Stimulated activated effector memory CD8-positive, alpha-beta T cell treated with anti-CD3 and anti-CD28 coated beads, Interleukin-12 subunit alpha, Interleukin-12 subunit beta, amount 100 ng/mL, for 72 hours (primary cell): ENCODE measurements at regions not wholly inside any gene's neighbourhood (a gene's known extent, or its start where the extent isn't known, plus 50 kb on each side); places are given as distances from the start of the nearest gene placed in this dataset.

Experiments
- ATAC-seq: fragments of 150-1000 bp; cut with Tn5 transposase; 2 replicates; pipeline ENCODE4 v1.10.0; 2021
- DNase-seq, 2 donors: peaks; one replicate each; pipeline ENCODE4 v3.0.0; 2021 to 2022; ENCODE audit warnings: low spot score in 2 of 2
- H3K27ac Mint-ChIP-seq: one replicate; pipeline ENCODE4 v1.8.0; 2022; ENCODE audit warnings: mild to moderate bottlenecking, mixed read lengths
- H3K36me3 Mint-ChIP-seq: one replicate; pipeline ENCODE4 v1.8.0; 2022; ENCODE audit warnings: mild to moderate bottlenecking, mixed read lengths
- H3K4me1 Mint-ChIP-seq: one replicate; pipeline ENCODE4 v1.8.0; 2022; ENCODE audit warnings: mixed read lengths
- H3K4me3 Mint-ChIP-seq: one replicate; pipeline ENCODE4 v1.8.0; 2022; ENCODE audit warnings: mild to moderate bottlenecking, mixed read lengths
- H3K9me3 Mint-ChIP-seq: one replicate; pipeline ENCODE4 v1.8.0; 2022; ENCODE audit warnings: mixed read lengths

GRCh38 chr3:137207616-137208015 lies 249.8 kb downstream of the IL20RB start:
- no peaks in the 10 kb centered on the region for H3K4me1 Mint-ChIP-seq
- peaks cover 2% of the 10 kb centered on the region for H3K9me3 Mint-ChIP-seq
- H3K4me3 Mint-ChIP-seq, result no peak overlapping the region
- no peak overlapping the region for H3K27ac Mint-ChIP-seq
- ATAC-seq (no peak), DNase-seq (no peak)
- H3K36me3 Mint-ChIP-seq, result no peaks in the 10 kb centered on the region

- Mint-ChIP-seq H3K9me3 (peaks cover 6% of the 10 kb centered on the region), H3K4me3 (no peak overlapping the region), H3K36me3 (no peaks in the 10 kb centered on the region), H3K27ac (no peak overlapping the region), H3K4me1 (no peaks in the 10 kb centered on the region)
- DNase-seq (no peak), ATAC-seq (no peak)
Observed at GRCh38 chr3:137217733-137218132, 259.9 kb downstream of the IL20RB start.

DNA sequence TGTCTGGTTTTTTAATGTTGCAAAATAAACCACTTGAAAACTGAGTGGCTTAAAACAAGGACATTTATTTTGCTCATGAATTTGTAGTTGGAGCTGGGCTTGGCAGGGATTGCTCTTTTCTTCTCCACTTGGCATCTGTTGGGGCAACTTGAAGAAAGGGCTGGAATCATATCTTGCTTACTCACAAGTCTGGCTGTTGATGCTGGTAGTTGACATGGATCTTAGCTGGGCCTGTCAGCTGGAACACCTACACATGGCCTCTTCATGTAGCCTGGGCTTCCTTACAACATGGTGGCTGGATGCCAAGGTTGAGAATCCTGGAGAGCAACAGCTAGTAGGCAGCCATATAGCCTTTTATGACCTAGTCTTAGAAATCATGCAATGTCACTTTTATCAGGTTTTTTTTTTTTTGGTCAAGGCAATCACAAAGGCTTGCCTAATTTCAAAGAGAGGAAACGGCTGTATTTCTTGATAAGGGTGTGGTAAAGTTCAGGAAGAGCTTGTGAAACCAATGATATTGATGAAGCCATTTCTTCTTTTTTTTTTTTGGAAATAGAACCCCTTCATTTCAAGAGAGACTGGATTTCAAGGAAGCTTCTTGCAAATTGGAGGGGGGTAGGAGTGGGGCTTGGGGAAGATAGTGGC lies 262.1 kb downstream of the IL20RB start:
- Mint-ChIP-seq H3K4me3 (no peak overlapping the region), H3K9me3 (peaks cover 5% of the 10 kb centered on the region), H3K4me1 (no peaks in the 10 kb centered on the region), H3K27ac (no peak overlapping the region), H3K36me3 (no peaks in the 10 kb centered on the region)
- DNase-seq (no peak), ATAC-seq (no peak)

DNA sequence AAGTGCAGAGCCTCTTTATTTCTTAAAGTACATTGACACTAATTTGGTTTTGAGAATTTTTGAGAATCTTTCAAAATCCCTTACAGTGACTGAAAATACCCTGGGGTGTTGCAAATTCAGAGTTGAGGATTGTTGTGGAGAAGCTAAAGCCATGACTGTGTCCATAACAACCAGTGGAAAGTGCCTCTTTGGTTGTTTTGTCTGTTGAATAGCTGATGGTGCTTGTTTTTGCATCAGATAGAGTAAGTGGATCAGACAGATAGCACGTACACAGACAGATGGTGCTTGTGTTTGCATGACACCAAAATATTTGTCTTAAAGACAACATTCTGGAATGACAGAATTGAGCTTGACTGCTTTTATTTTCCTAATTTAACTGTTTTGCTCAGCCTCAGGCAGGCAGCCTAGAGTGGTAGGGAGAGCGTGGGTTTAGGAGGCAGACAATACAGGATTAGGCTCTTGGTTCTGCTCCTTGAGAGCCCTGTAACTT lies 265.0 kb downstream of the IL20RB start:
- Mint-ChIP-seq H3K4me3 (no peak overlapping the region), H3K36me3 (no peaks in the 10 kb centered on the region), H3K4me1 (no peaks in the 10 kb centered on the region), H3K9me3 (peaks cover 3% of the 10 kb centered on the region), H3K27ac (no peak overlapping the region)
- ATAC-seq, result no peak
- no peak for DNase-seq

GRCh38 chr3:137224464-137224863 lies 266.7 kb downstream of the IL20RB start:
- no peaks in the 10 kb centered on the region for H3K36me3 Mint-ChIP-seq
- DNase-seq, result no peak
- peaks cover 3% of the 10 kb centered on the region for H3K9me3 Mint-ChIP-seq
- H3K4me1 Mint-ChIP-seq, result no peaks in the 10 kb centered on the region
- H3K4me3 Mint-ChIP-seq, result no peak overlapping the region
- ATAC-seq, result no peak
- no peak overlapping the region for H3K27ac Mint-ChIP-seq

- H3K4me3 Mint-ChIP-seq, result no peak overlapping the region
- no peak for ATAC-seq
- H3K27ac Mint-ChIP-seq, result no peak overlapping the region
- H3K9me3 Mint-ChIP-seq, result peaks cover 10% of the 10 kb centered on the region
- DNase-seq, result no peak
- H3K4me1 Mint-ChIP-seq, result no peaks in the 10 kb centered on the region
- no peaks in the 10 kb centered on the region for H3K36me3 Mint-ChIP-seq
Observed at GRCh38 chr3:137242836-137243400, 285.1 kb downstream of the IL20RB start.

DNA sequence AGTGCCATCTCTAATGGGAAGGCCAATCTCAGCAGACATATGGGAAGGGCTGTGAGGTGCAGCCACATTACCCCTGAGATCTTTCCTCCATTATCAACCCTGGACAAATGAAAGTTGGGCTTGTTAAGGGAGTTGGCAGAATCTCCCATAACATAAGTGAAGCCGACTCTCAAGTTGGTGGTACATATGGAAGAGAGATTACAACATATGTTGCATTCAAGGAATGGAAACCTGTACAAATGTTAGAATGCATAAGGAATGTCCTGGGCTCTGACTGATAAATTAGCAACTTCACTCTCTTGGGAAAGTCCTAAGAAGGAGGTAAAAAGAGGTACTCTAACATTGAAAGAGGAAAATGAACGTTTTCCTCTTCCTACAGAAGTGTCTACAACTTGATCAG lies 288.7 kb downstream of the IL20RB start:
- ATAC-seq (no peak), DNase-seq (no peak)
- Mint-ChIP-seq H3K4me3 (no peak overlapping the region), H3K27ac (no peak overlapping the region), H3K4me1 (no peaks in the 10 kb centered on the region), H3K9me3 (peaks cover 10% of the 10 kb centered on the region), H3K36me3 (no peaks in the 10 kb centered on the region)

GRCh38 chr3:137249311-137249940 lies 291.6 kb downstream of the IL20RB start:
- no peaks in the 10 kb centered on the region for H3K4me1 Mint-ChIP-seq
- peaks cover 12% of the 10 kb centered on the region for H3K9me3 Mint-ChIP-seq
- no peak for ATAC-seq
- H3K36me3 Mint-ChIP-seq, result no peaks in the 10 kb centered on the region
- H3K4me3 Mint-ChIP-seq, result no peak overlapping the region
- H3K27ac Mint-ChIP-seq, result no peak overlapping the region
- no peak for DNase-seq

- Mint-ChIP-seq H3K36me3 (no peaks in the 10 kb centered on the region), H3K27ac (no peak overlapping the region), H3K9me3 (peaks cover 3% of the 10 kb centered on the region), H3K4me3 (no peak overlapping the region), H3K4me1 (no peaks in the 10 kb centered on the region)
- DNase-seq (no peak), ATAC-seq (no peak)
Observed at GRCh38 chr3:137259089-137259488, 301.3 kb downstream of the IL20RB start.

DNA sequence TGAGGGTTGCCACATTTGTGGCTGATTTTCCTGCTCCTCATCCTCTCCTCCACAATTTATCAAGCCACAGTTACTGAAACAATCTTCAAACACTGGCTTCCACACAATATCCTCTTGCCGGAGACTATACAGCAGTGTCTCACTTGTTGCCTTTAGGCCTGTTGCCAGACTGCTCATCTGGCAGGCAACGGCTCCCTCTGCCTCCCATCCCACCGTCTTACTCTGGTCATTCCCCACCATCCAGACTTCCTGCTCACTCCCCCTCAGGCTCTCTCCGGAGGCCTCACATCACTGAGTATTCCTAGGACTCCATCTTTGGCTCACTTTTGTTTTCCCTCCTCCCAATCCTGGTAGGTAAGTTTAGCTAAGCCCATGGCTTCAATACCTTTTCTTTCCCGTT lies 301.9 kb downstream of the IL20RB start:
- H3K4me3 Mint-ChIP-seq, result no peak overlapping the region
- no peak for ATAC-seq
- H3K4me1 Mint-ChIP-seq, result no peaks in the 10 kb centered on the region

GRCh38 chr3:137264071-137264820 lies 306.5 kb downstream of the IL20RB start:
- Mint-ChIP-seq H3K4me3 (no peak overlapping the region), H3K4me1 (no peaks in the 10 kb centered on the region), H3K27ac (no peak overlapping the region)

More for the DNA sequence above, 301.9 kb downstream of the IL20RB start:
- Mint-ChIP-seq H3K36me3 (no peaks in the 10 kb centered on the region), H3K9me3 (no peaks in the 10 kb centered on the region), H3K27ac (no peak overlapping the region)
- DNase-seq, result no peak

GRCh38 chr3:137264843-137265330 lies 307.1 kb downstream of the IL20RB start:
- no peak for DNase-seq
- Mint-ChIP-seq H3K4me1 (no peaks in the 10 kb centered on the region), H3K36me3 (no peaks in the 10 kb centered on the region), H3K9me3 (peaks cover 2% of the 10 kb centered on the region), H3K4me3 (no peak overlapping the region), H3K27ac (no peak overlapping the region)
- ATAC-seq, result no peak

More at GRCh38 chr3:137264071-137264820, 306.5 kb downstream of the IL20RB start:
- H3K9me3 Mint-ChIP-seq, result peaks cover 2% of the 10 kb centered on the region
- H3K36me3 Mint-ChIP-seq, result no peaks in the 10 kb centered on the region
- DNase-seq, result no peak
- ATAC-seq, result no peak

DNA sequence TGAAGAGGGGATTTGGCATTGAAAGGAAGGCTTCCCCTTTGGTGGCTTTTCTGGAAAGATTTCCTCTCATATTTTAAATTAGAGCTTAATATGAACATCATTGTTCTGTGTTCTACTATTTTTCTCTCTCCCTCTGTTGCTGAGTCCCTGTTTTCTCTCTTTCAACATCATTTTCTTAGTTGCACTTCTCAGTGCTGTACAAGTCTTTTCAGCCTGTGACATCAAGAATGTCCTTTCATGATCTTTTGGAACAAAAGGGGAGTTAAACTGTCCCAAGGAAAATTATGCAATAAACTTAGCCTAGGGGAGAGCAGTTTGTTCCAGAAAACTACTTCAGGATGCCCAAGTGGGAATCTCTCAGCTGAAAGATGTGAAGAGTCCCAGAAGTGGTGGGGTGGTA lies 325.1 kb downstream of the IL20RB start:
- H3K27ac Mint-ChIP-seq, result no peak overlapping the region
- peaks cover 3% of the 10 kb centered on the region for H3K9me3 Mint-ChIP-seq
- ATAC-seq, result no peak
- no peaks in the 10 kb centered on the region for H3K4me1 Mint-ChIP-seq
- H3K36me3 Mint-ChIP-seq, result no peaks in the 10 kb centered on the region
- DNase-seq, result no peak
- H3K4me3 Mint-ChIP-seq, result no peak overlapping the region

DNA sequence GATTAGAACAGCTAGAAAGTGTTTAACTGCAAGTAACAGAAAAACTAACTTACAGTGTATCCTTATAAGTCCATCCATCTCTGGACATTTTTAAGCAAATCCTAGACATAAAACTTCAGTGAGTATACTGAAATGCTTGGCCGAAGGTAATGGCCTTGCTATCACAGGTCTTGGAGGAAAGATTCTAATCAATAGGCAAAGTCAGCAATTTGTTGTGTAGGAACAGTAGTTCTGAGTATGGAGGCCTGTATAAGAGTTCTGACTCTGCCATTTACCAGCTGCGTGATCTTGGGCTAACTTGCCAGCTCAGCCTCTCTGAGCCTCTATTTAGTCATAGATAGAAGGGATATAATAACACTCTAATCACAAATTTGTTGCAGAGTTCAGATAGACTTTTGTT lies 328.1 kb downstream of the IL20RB start:
- Mint-ChIP-seq H3K4me1 (no peaks in the 10 kb centered on the region), H3K4me3 (no peak overlapping the region), H3K9me3 (peaks cover 8% of the 10 kb centered on the region), H3K36me3 (no peaks in the 10 kb centered on the region), H3K27ac (no peak overlapping the region)
- DNase-seq (no peak), ATAC-seq (no peak)

GRCh38 chr3:137293086-137293485 lies 335.3 kb downstream of the IL20RB start:
- Mint-ChIP-seq H3K4me3 (no peak overlapping the region), H3K4me1 (no peaks in the 10 kb centered on the region), H3K9me3 (peaks cover 5% of the 10 kb centered on the region), H3K27ac (no peak overlapping the region), H3K36me3 (no peaks in the 10 kb centered on the region)
- DNase-seq (no peak), ATAC-seq (no peak)
